LNCAP (cell line): ENCODE measurements at regions not wholly inside any gene's neighbourhood (a gene's known extent, or its start where the extent isn't known, plus 50 kb on each side); places are given as distances from the start of the nearest gene placed in this dataset.

Source experiments
- CTCF ChIP-seq: fragments of 450-650 bp; IDR thresholded peaks from 2 replicates; pipeline ENCODE4 v1.5.1; 2017; ENCODE audit warnings: mild to moderate bottlenecking

GRCh38 chr6:85803721-85804120 lies 161.0 kb upstream of the SYNCRIP start:
- TF ChIP-seq CTCF, result no peak

DNA sequence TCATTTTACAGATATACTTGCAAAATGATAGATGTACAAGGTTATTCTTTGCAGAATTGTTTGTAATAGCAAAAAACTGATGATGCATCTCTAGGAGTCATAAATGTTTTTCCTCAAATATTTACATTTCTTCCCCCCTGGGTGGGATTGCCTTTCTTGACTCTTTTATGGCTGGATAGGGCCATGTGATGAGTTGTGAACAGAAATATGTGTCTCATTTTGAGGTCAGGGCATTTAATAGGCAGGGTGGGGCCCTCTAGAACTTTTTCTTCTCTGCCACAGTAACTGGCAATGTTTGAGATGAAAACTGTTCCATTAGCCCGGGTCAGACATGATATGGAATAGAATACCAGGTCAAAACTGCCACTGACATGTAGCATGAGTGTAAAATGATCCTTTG lies 159.5 kb upstream of the SYNCRIP start:
- no peak for TF ChIP-seq CTCF

DNA sequence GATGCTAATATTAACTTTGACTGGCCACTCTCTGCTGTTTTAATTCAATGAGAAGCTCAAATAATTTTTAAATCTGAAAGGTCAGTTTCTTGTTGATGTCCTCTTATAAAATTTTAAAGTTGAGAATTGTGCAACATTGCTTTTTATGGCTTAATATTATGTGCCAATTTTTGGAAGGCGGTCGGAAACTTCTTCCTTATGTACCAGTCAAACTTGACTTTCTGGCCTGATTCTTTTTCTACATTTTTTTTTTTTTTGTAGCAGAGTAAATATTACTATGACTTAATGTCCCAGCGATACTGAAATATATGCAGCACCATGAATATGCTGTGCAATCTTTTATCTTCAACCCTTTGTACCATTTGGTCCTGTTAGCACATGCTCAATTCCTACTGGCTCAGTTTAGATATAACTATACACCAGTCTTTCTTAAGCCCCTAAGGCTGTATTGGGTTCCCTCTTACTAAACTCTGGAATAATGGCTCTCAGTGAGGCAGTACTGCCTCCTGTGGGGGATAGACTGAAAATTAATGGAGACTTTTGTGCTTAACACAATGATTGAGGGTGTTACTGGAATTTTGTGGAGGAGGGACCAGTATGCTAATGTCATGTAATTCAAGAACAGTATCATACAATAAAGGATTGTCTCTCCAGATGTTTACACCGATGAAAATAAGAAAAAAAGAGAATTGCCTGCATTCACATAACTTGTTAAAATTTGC lies 156.4 kb upstream of the SYNCRIP start:
- TF ChIP-seq CTCF, result peak; percentile 23; the same call in 1 of the 2 replicates

DNA sequence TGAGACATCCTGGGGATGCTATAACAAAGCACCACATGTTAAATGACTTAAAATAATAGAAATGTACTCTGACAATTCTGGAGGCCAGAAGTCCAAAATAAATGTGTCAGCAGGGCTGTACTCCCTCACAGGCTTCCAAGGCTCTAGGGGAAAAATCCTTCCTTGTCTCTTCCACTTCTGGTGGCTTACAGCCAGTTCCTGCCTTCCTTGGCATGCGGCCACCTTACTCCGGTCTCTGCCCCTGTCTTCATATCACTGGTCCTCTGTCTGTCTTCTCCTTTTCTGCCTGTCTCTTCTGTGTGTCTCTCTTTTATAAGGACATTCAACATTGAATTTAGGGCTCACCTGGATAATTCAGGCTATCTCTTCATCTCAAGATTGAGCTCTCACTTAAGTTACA lies 155.3 kb upstream of the SYNCRIP start:
- no peak for TF ChIP-seq CTCF

DNA sequence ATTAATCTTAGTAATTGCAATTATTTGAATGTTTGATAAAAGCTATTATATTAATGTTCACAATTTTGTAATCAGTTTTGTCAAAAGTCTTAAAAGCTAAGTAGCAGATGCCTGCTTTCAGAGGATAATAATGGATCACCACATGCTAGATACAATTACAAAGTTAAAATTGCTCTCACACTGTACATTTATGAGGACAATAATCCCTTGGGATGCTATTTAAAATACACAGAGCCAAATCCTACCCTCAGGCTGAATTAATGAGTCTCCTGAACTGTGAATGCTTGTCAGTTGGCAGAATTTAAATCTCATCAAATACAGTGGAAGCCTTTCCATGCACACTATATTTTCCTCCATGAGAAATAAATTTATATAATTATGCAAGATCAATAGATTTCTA lies 153.3 kb upstream of the SYNCRIP start:
- TF ChIP-seq CTCF, result no peak

DNA sequence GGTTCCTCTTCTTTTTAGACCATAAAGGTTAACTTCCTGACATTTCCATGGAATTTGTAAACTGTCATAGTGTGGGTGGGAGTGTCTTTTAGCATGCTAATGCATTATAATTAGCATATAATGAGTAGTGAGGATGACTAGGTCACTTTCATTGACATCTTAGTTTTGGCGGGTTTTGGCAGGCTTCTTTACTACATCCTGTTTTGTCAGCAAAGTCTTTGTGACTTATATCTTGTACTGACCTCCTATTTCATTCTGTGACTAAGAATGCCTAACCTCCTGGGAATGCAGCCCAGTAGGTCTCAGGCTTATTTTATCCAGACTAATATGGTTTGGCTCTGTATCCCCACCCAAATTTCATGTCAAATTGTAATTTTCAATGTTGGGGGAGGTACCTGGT lies 149.6 kb upstream of the SYNCRIP start:
- TF ChIP-seq CTCF, result no peak

- TF ChIP-seq CTCF, result peak; percentile 37; the same call in 1 of the 2 replicates
Measured at GRCh38 chr6:85775883-85776282, 133.2 kb upstream of the SYNCRIP start.

GRCh38 chr6:85772641-85773040 lies 130.0 kb upstream of the SYNCRIP start:
- no peak for TF ChIP-seq CTCF
